ENCODE measurements at regions not wholly inside any gene's neighbourhood (a gene's known extent, or its start where the extent isn't known, plus 50 kb on each side); places are given as distances from the start of the nearest gene placed in this dataset.

DNA sequence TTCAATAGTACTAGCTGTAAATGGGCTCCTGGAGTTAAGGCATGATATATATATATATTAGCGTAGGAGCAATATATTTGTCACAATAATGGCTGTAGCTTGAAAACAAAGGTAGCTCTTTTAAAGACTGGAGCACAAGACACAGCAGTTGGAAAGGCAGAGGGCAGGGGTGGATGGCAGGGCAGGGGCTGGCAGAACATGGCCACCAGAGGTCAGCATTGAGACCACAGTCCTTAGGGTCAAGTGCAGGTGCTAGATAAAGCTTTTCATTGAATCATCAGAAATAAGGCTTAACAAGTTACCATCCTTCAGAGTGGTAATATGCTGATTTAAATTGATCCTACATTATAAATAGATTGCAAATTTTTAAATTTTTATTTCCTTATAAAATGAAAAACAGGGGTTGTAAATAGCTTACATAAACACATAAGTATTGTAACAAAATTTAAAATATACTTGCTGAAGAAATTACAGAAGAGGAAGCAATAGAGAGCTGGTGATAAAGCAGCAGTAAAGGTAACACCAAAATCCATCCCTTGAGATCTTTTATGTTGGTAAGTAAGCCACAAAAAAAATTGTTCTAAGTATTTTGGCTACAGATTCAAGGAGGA lies 161.2 kb upstream of the PIEZO2 start:
- TF ChIP-seq, protein P1, sequence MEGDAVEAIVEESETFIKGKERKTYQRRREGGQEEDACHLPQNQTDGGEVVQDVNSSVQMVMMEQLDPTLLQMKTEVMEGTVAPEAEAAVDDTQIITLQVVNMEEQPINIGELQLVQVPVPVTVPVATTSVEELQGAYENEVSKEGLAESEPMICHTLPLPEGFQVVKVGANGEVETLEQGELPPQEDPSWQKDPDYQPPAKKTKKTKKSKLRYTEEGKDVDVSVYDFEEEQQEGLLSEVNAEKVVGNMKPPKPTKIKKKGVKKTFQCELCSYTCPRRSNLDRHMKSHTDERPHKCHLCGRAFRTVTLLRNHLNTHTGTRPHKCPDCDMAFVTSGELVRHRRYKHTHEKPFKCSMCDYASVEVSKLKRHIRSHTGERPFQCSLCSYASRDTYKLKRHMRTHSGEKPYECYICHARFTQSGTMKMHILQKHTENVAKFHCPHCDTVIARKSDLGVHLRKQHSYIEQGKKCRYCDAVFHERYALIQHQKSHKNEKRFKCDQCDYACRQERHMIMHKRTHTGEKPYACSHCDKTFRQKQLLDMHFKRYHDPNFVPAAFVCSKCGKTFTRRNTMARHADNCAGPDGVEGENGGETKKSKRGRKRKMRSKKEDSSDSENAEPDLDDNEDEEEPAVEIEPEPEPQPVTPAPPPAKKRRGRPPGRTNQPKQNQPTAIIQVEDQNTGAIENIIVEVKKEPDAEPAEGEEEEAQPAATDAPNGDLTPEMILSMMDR (IDR thresholded peaks at IDR 0.05): peak in 2 of 6 experiments; percentile 19 to 28
- TF ChIP-seq POLR2A (IDR thresholded peaks at IDR 0.05): no peak

All from Peyer's patch (tissue), 4 donors.